ENCODE measurements at regions not wholly inside any gene's neighbourhood (a gene's known extent, or its start where the extent isn't known, plus 50 kb on each side); places are given as distances from the start of the nearest gene placed in this dataset.

DNA sequence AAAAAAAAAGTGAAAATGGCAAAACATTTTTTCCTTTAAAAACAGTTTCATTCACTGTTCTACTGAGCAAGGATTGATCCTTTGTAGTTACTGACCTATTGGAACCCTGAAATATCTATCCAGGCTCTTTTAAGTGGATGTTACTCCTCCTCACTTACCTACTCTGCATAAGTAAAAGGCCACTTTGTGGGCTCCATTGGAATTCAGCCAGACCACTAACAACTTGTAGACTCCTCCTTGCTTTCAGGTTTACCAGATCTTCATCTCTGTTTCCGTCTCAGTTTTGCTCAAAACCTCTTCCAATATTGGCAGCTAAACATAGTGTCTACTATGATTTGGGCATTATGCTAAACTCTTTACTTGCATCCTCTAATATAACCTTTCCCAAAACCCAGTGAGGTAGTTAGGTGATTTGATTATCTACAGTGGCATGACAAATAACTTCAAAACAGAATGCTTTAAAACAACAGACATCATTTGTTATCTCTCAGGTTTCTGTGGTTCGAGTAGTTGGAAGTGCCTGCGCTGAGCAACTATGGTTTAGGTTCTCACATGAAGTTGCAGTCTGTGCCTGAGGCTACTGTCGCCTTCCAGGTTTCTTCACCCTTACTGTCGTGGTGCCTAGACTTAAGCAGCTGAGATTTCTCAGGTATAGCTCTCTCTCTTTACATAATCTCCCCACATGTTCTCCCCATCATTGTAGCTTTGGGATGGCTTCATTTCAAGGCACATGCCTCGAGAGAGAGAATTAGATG, 698.2 kb downstream of the REEP3 start:
- TF ChIP-seq, protein P1, sequence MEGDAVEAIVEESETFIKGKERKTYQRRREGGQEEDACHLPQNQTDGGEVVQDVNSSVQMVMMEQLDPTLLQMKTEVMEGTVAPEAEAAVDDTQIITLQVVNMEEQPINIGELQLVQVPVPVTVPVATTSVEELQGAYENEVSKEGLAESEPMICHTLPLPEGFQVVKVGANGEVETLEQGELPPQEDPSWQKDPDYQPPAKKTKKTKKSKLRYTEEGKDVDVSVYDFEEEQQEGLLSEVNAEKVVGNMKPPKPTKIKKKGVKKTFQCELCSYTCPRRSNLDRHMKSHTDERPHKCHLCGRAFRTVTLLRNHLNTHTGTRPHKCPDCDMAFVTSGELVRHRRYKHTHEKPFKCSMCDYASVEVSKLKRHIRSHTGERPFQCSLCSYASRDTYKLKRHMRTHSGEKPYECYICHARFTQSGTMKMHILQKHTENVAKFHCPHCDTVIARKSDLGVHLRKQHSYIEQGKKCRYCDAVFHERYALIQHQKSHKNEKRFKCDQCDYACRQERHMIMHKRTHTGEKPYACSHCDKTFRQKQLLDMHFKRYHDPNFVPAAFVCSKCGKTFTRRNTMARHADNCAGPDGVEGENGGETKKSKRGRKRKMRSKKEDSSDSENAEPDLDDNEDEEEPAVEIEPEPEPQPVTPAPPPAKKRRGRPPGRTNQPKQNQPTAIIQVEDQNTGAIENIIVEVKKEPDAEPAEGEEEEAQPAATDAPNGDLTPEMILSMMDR (IDR thresholded peaks at IDR 0.05): no peak
- TF ChIP-seq POLR2A (IDR thresholded peaks at IDR 0.05) (no peak), POLR2AphosphoS5 (IDR thresholded peaks at IDR 0.05) (no peak)
